GM19395 (cell line): ENCODE measurements at regions not wholly inside any gene's neighbourhood (a gene's known extent, or its start where the extent isn't known, plus 50 kb on each side); places are given as distances from the start of the nearest gene placed in this dataset.
A peak's percentile ranks its signal among the peaks of the same experiment; 100 is the strongest.
"Not testable (repeated sequence)": the region's sequence is repeated elsewhere in the genome, so short reads cannot be mapped to it uniquely, and the experiment has no call there.

Experiments
- ATAC-seq: cut with Tn5 transposase; IDR thresholded peaks from one replicate; pipeline ENCODE4 v1.9.1; 2021; ENCODE audit warnings: mild to moderate bottlenecking, moderate library complexity; ENCODE audit not compliant: unreplicated experiment

GRCh38 chr1:120465900-120466299 is 51.1 kb downstream of the NBPF8 start:
- not testable (repeated sequence) for ATAC-seq

GRCh38 chr1:120477663-120478062 is 62.8 kb downstream of the NBPF8 start:
- ATAC-seq, result not testable (repeated sequence)

GRCh38 chr1:120478400-120478799 is 63.6 kb downstream of the NBPF8 start:
- not testable (repeated sequence) for ATAC-seq

GRCh38 chr1:120487542-120487941 is 72.7 kb downstream of the NBPF8 start:
- not testable (repeated sequence) for ATAC-seq

GRCh38 chr1:120489217-120489616 is 74.4 kb downstream of the NBPF8 start:
- ATAC-seq, result not testable (repeated sequence)

GRCh38 chr1:120497145-120497544 is 82.3 kb downstream of the NBPF8 start:
- ATAC-seq, result not testable (repeated sequence)

GRCh38 chr1:120503284-120503683 is 88.4 kb downstream of the NBPF8 start:
- ATAC-seq, result not testable (repeated sequence)

GRCh38 chr1:120506352-120506751 is 91.5 kb downstream of the NBPF8 start:
- not testable (repeated sequence) for ATAC-seq

GRCh38 chr1:120508351-120508750 is 93.5 kb downstream of the NBPF8 start:
- not testable (repeated sequence) for ATAC-seq

- not testable (repeated sequence) for ATAC-seq
Measured at GRCh38 chr1:120509258-120509657, 94.4 kb downstream of the NBPF8 start.

- ATAC-seq, result not testable (repeated sequence)
Measured at GRCh38 chr1:120513099-120513498, 98.3 kb downstream of the NBPF8 start.

GRCh38 chr1:120513531-120513930 is 98.7 kb downstream of the NBPF8 start:
- ATAC-seq, result not testable (repeated sequence)

GRCh38 chr1:120519196-120519595 is 104.4 kb downstream of the NBPF8 start:
- not testable (repeated sequence) for ATAC-seq

GRCh38 chr1:120524416-120524815 is 109.6 kb downstream of the NBPF8 start:
- ATAC-seq, result not testable (repeated sequence)

GRCh38 chr1:120525386-120525785 is 110.6 kb downstream of the NBPF8 start:
- not testable (repeated sequence) for ATAC-seq

- not testable (repeated sequence) for ATAC-seq
Measured at GRCh38 chr1:120529475-120530089, 114.7 kb downstream of the NBPF8 start.

GRCh38 chr1:120531455-120531854 is 116.6 kb downstream of the NBPF8 start:
- ATAC-seq, result not testable (repeated sequence)

GRCh38 chr1:120534361-120535047 is 119.7 kb downstream of the NBPF8 start:
- ATAC-seq, result peak; percentile 88

- peak; percentile 69 for ATAC-seq
Measured at GRCh38 chr1:120535052-120535451, 120.2 kb downstream of the NBPF8 start.

GRCh38 chr1:120541394-120541793 is 126.6 kb downstream of the NBPF8 start:
- ATAC-seq, result not testable (repeated sequence)

GRCh38 chr1:120542365-120542764 is 127.5 kb downstream of the NBPF8 start:
- ATAC-seq, result not testable (repeated sequence)

GRCh38 chr1:120542940-120543339 is 128.1 kb downstream of the NBPF8 start:
- not testable (repeated sequence) for ATAC-seq
